Heart left ventricle (tissue), 16 donors: ENCODE measurements at regions not wholly inside any gene's neighbourhood (a gene's known extent, or its start where the extent isn't known, plus 50 kb on each side); places are given as distances from the start of the nearest gene placed in this dataset.

Source experiments
- ATAC-seq, 4 donors: fragments of 200-7000 bp; cut with Tn5 transposase; one replicate each; pipeline ENCODE4 v1.9.1; 2020 to 2022; ENCODE audit warnings: moderate library complexity in 4 of 4, mild to moderate bottlenecking in 3 of 4, moderate number of reproducible peaks in 1 of 4
- DNase-seq, 5 donors: peaks; one replicate each; pipeline ENCODE4 v3.0.0-alpha.2; 2020
- H3K27ac ChIP-seq, 12 donors: fragments of 200-600 bp; sonication (generic) in 4 of 12; one replicate each; pipeline versions ENCODE4 v1.5.0 to v1.8.0; 2016 to 2022; ENCODE audit warnings: mild to moderate bottlenecking in 2 of 12
- H3K27me3 ChIP-seq, 9 donors: fragments of 200-600 bp; sonication (generic) in 2 of 9; one replicate each; pipeline versions ENCODE4 v1.5.1 to v1.8.0; 2016 to 2022; ENCODE audit warnings: mild to moderate bottlenecking in 3 of 9
- H3K36me3 ChIP-seq, 9 donors: fragments of 200-600 bp; sonication (generic) in 2 of 9; one replicate each; pipeline versions ENCODE4 v1.5.0 to v1.8.0; 2018 to 2022; ENCODE audit warnings: mild to moderate bottlenecking in 2 of 9
- H3K4me1 ChIP-seq, 12 donors: fragments of 200-600 bp; sonication (generic) in 4 of 12; one replicate each; pipeline versions ENCODE4 v1.5.0 to v1.8.0; 2016 to 2022; ENCODE audit warnings: mild to moderate bottlenecking in 3 of 12
- H3K4me3 ChIP-seq, 12 donors: fragments of 200-600 bp; sonication (generic) in 4 of 12; one replicate each; pipeline versions ENCODE4 v1.5.0 to v1.8.0; 2017 to 2022; ENCODE audit warnings: mild to moderate bottlenecking in 9 of 12, moderate library complexity in 4 of 12
- H3K9me3 ChIP-seq, 12 donors: fragments of 200-600 bp; sonication (generic) in 4 of 12; one replicate each; pipeline versions ENCODE4 v1.5.0 to v1.8.0; 2016 to 2022; ENCODE audit warnings: mild to moderate bottlenecking in 1 of 12
- POLR2A ChIP-seq, 2 donors: fragments of 450-650 bp; IDR thresholded peaks; one replicate each; pipeline ENCODE4 v1.6.1; 2017; ENCODE audit warnings: antibody characterized with exemption in 2 of 2, mild to moderate bottlenecking in 2 of 2, moderate library complexity in 2 of 2
- WGBS, 4 donors: extraction: QIAGEN DNeasy Blood & Tissue Kit in 2 of 4; methylation state at CpG; one replicate each; pipeline versions ENCODE4 v1.1.5 to v1.1.7; 2013 to 2018; 5-methylcytosine and 5-hydroxymethylcytosine counted together
- intact Hi-C, 10 donors: fragments of 100-400 bp; cut with DNase I; formaldehyde crosslinking; loops; one replicate each; pipeline versions ENCODE4 v1.11.1 to v1.14.2; 2022
- TF ChIP-seq, protein P1 (sequence below), 12 donors: fragments of 200-600 bp; sonication (generic) in 4 of 12; IDR thresholded peaks; one replicate each; pipeline versions ENCODE4 v1.5.0 to v1.8.0; 2018 to 2022; ENCODE audit warnings: antibody characterized with exemption in 12 of 12, mild to moderate bottlenecking in 5 of 12
- donor health status: ischemic (EF 13 %, LVEDD 7.1; RV severe dilation, severe dysfunction).
- donor health status: healthy with polysubstance abuse.
- donor health status: DM: no; HTN: yes; CAD: no.
- donor health status: DM: no; HTN: no; CAD: no.
- donor health status: ischemic (EF 25% LVEDD 6.9; RV normal size, moderate dysfunction).
- donor health status: ischemic (EF 25% LVEDD 5.7; RV mildly dilated, moderate dysfunction).
- donor health status: healthy.
- donor health status: DM: yes; HTN: yes; CAD: no.
- donor health status: ischemic (EF 35%, LVEDD 5.7; RV mildly dilated, moderate dysfunction).
- donor health status: nonischemic (EF 11% LVEDD 7.7; RV severe dilation, severe dysfunction).
- donor health status: DM: yes; HTN: yes; CAD: no.
- donor health status: PGD.
- donor health status: ischemic (EF 29% LVEDD 5.4; RV normal size, mild dysfunction).
- donor health status: nonischemic (EF 23%, LVEDD 6.1; RV moderate dilation, normal function).

DNA sequence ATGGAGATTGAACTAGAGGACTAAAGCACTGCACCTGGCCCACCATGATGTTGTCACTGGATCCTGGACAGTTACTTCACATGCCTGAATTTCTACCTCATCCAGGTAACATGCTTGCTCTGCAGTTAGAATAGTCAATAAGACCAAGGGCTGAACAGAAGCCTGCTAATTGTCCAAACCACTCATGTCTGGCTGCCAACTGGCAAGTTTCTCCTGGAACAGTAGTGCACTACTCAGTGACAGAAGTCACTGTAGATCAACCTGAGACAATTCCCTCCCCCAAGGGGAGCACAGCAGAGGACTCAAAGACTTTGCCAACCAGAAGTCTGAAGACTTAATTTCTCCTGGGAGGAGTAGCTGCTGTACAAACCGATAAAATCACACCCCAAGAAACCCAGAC, 454.6 kb upstream of the MARCKS start:
- Histone ChIP-seq H3K27ac (no peak overlapping the region), H3K36me3 (no peaks in the 10 kb centered on the region), H3K4me3 (no peak overlapping the region), H3K27me3 (no peaks in the 10 kb centered on the region), H3K9me3 (peaks cover 0 to 1% (median 0%) of the 10 kb centered on the region in 12 donors), H3K4me1 (no peaks in the 10 kb centered on the region)
- DNase-seq (peak in 1 of 5 donors; percentile 22), ATAC-seq (peak in 3 of 4 donors; percentile 49 to 70 (median 57))
- 77 to 91% (median 80%) methylated on average over 1 of the region's 1 CpG for WGBS, 4 donors
- TF ChIP-seq POLR2A (IDR thresholded peaks at IDR 0.05) = no peak
- TF ChIP-seq, protein P1, sequence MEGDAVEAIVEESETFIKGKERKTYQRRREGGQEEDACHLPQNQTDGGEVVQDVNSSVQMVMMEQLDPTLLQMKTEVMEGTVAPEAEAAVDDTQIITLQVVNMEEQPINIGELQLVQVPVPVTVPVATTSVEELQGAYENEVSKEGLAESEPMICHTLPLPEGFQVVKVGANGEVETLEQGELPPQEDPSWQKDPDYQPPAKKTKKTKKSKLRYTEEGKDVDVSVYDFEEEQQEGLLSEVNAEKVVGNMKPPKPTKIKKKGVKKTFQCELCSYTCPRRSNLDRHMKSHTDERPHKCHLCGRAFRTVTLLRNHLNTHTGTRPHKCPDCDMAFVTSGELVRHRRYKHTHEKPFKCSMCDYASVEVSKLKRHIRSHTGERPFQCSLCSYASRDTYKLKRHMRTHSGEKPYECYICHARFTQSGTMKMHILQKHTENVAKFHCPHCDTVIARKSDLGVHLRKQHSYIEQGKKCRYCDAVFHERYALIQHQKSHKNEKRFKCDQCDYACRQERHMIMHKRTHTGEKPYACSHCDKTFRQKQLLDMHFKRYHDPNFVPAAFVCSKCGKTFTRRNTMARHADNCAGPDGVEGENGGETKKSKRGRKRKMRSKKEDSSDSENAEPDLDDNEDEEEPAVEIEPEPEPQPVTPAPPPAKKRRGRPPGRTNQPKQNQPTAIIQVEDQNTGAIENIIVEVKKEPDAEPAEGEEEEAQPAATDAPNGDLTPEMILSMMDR (IDR thresholded peaks at IDR 0.05) = no peak
- intact Hi-C loops = no loop called here

DNA sequence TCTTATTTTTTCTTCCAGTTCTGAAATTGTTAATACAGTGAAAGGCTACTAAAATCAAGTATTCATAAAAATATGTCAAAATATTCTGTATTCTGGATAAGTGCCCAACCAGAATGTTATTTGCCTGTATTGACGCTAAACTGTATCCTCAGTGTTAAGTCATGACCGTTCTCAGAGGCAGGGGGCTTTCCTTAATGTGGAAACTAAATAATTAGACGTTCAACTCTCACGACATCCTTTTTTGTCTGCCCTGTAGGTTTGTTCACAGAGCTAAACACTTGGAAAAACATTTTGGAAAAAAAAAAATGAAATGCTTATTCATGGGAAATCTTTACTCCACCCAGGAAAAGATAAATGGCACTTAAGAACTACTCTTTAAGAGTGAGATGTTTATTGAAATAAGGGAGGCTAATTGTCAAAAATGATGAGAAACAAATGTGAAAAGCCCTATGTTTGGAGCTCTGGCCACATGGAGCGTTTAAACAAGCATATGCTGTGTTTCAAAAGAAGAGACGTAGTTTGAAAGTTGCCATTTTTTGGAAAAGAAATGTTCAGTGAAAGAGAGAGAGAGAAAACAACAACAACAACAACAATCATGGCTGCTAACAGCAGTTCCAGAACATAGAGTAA, 453.1 kb upstream of the MARCKS start:
- H3K27ac ChIP-seq = no peak overlapping the region
- ATAC-seq = no peak
- intact Hi-C loops = no loop called here
- H3K9me3 ChIP-seq = peaks cover 0 to 7% (median 0%) of the 10 kb centered on the region in 12 donors
- no peaks in the 10 kb centered on the region for H3K4me1 ChIP-seq
- WGBS, 4 donors = 75 to 81% (median 78%) methylated on average over 6 of the region's 6 CpGs
- no peak for DNase-seq
- no peak overlapping the region for H3K4me3 ChIP-seq
- TF ChIP-seq, protein P1 (IDR thresholded peaks at IDR 0.05) = no peak
- no peak for TF ChIP-seq POLR2A (IDR thresholded peaks at IDR 0.05)
- H3K36me3 ChIP-seq = no peaks in the 10 kb centered on the region
- no peaks in the 10 kb centered on the region for H3K27me3 ChIP-seq

DNA sequence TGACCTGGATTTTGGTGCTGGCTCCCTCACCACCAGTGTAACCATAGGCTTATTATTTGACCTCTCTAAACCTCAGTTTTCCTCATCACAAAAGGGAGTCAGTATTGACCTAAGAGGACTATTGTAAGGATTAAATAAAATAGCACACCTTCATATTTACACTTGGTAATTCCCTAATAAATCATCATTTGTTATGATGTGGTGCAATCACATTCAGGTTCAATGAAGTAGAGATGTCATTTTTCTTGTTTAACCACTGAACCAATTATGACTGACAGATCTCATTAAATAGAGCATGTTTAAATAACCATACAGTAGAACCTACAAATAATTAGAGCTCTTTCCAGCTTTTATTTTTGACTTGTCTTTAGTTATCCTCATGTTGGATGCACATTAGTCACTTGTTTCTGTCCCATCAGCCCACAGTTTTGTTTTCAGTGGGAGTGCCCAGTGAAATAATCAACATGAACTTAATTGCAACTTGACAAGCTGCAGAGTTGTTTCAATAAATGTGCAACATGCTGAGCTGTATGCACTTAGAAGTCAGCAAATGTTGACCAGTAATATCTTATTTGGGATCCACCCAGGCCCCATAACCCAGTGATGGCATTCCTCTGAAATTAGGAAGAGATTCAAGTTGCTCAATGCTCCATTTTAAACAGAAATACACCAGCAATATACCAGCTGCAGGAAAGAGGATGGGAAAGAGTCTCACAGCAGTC, 451.7 kb upstream of the MARCKS start:
- Histone ChIP-seq H3K27ac (no peak overlapping the region), H3K27me3 (no peaks in the 10 kb centered on the region), H3K4me1 (peaks cover 0 to 8% (median 0%) of the 10 kb centered on the region in 12 donors), H3K4me3 (no peak overlapping the region), H3K36me3 (no peaks in the 10 kb centered on the region), H3K9me3 (peaks cover 0 to 7% (median 0%) of the 10 kb centered on the region in 12 donors)
- intact Hi-C loops = no loop called here
- TF ChIP-seq POLR2A (IDR thresholded peaks at IDR 0.05) = no peak
- TF ChIP-seq, protein P1 (IDR thresholded peaks at IDR 0.05) = no peak
- DNase-seq (no peak), ATAC-seq (no peak)

DNA sequence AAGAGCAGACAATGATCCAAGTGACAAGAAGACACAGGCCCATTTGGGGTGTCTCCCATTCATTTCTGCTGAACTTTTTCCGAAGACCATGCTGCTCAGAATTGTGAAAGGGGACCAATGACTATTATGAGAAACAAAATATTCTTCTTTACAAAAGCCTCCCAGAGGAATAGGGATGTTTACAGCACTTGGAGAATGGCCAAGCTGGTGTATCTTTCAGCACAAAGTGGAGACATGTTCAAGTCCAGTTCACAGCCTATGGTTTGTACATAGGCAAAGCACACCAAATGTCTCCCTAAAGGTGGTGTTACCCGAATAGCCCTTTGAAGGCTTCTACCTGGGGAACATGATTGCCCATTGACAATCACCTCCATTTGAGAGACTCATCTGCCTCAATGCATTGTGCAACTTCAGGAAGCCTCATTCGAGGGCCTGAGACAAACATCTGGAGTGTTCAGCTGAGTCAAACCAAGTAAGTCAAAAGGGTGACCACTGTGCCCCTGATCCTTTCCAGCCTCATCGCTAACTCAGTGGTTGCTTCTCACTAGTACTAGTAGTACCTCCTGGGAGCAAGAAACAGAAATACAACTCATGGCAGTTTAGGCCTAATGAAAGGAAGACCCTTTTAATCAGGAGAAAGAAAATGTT, 451.0 kb upstream of the MARCKS start:
- DNase-seq = no peak
- intact Hi-C loops = no loop called here
- H3K27ac ChIP-seq = no peak overlapping the region
- no peaks in the 10 kb centered on the region for H3K27me3 ChIP-seq
- H3K4me1 ChIP-seq = peaks cover 0 to 8% (median 0%) of the 10 kb centered on the region in 12 donors
- 76 to 91% (median 86%) methylated on average over 4 of the region's 4 CpGs for WGBS, 4 donors
- TF ChIP-seq POLR2A (IDR thresholded peaks at IDR 0.05) = no peak
- H3K4me3 ChIP-seq = no peak overlapping the region
- no peaks in the 10 kb centered on the region for H3K36me3 ChIP-seq
- no peak for ATAC-seq
- H3K9me3 ChIP-seq = peaks cover 0 to 7% (median 0%) of the 10 kb centered on the region in 12 donors
